ENCODE measurements at regions not wholly inside any gene's neighbourhood (a gene's known extent, or its start where the extent isn't known, plus 50 kb on each side); places are given as distances from the start of the nearest gene placed in this dataset.

GRCh38 chr2:239845968-239846367 lies 179.2 kb downstream of the NDUFA10 start:
- peaks cover 7% of the 10 kb centered on the region for H3K36me3 Mint-ChIP-seq
- peaks cover 4% of the 10 kb centered on the region for H3K27me3 ChIP-seq (ENCODE audit: control insufficient read depth, insufficient read depth, low read length)
- H3K9me3 Mint-ChIP-seq, result peaks cover 5 to 6% of the 10 kb centered on the region in 2 donors
- TF ChIP-seq, protein P1, sequence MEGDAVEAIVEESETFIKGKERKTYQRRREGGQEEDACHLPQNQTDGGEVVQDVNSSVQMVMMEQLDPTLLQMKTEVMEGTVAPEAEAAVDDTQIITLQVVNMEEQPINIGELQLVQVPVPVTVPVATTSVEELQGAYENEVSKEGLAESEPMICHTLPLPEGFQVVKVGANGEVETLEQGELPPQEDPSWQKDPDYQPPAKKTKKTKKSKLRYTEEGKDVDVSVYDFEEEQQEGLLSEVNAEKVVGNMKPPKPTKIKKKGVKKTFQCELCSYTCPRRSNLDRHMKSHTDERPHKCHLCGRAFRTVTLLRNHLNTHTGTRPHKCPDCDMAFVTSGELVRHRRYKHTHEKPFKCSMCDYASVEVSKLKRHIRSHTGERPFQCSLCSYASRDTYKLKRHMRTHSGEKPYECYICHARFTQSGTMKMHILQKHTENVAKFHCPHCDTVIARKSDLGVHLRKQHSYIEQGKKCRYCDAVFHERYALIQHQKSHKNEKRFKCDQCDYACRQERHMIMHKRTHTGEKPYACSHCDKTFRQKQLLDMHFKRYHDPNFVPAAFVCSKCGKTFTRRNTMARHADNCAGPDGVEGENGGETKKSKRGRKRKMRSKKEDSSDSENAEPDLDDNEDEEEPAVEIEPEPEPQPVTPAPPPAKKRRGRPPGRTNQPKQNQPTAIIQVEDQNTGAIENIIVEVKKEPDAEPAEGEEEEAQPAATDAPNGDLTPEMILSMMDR (IDR thresholded peaks at IDR 0.05), result no peak
- H3K9me3 ChIP-seq (ENCODE audit: control insufficient read depth, insufficient read depth, low read length), result no peaks in the 10 kb centered on the region
- H3K27me3 Mint-ChIP-seq (ENCODE audit: low read depth in 2 of 2), result peaks cover 40 to 55% of the 10 kb centered on the region in 2 donors
- H3K4me1 ChIP-seq (ENCODE audit: control insufficient read depth, insufficient read depth, low read length), result peaks cover 6% of the 10 kb centered on the region
- no peaks in the 10 kb centered on the region for H3K36me3 ChIP-seq (ENCODE audit: control insufficient read depth, insufficient read depth, low read length)
- no peak overlapping the region for H3K4me3 Mint-ChIP-seq
- H3K4me1 Mint-ChIP-seq, result peaks cover 5 to 6% of the 10 kb centered on the region in 2 donors
- intact Hi-C loops (cut with micrococcal nuclease), result no loop called here
- no peak overlapping the region for H3K4me3 ChIP-seq (ENCODE audit: low read length)
- no peak for ATAC-seq
- no peak for DNase-seq
- H3K27ac Mint-ChIP-seq, result no peak overlapping the region
- no peak overlapping the region for H3K27ac ChIP-seq (ENCODE audit: low read length)

GRCh38 chr2:239839306-239839705 lies 185.8 kb downstream of the NDUFA10 start:
- no peaks in the 10 kb centered on the region for H3K9me3 ChIP-seq (ENCODE audit: control insufficient read depth, insufficient read depth, low read length)
- no peaks in the 10 kb centered on the region for H3K36me3 ChIP-seq (ENCODE audit: control insufficient read depth, insufficient read depth, low read length)
- no peak overlapping the region for H3K27ac ChIP-seq (ENCODE audit: low read length)
- WGBS (ENCODE audit: insufficient coverage), result 86% methylated on average over 5 of the region's 5 CpGs
- ATAC-seq (no peak), DNase-seq (peak in 1 of 2 donors; percentile 12)
- Mint-ChIP-seq H3K36me3 (no peaks in the 10 kb centered on the region), H3K27me3 (ENCODE audit: low read depth in 2 of 2) (peaks cover 23 to 33% of the 10 kb centered on the region in 2 donors), H3K9me3 (peaks cover 0 to 2% of the 10 kb centered on the region in 2 donors), H3K4me3 (no peak overlapping the region), H3K27ac (no peak overlapping the region), H3K4me1 (no peaks in the 10 kb centered on the region)
- H3K27me3 ChIP-seq (ENCODE audit: control insufficient read depth, insufficient read depth, low read length), result no peaks in the 10 kb centered on the region
- no peaks in the 10 kb centered on the region for H3K4me1 ChIP-seq (ENCODE audit: control insufficient read depth, insufficient read depth, low read length)
- intact Hi-C loops (cut with micrococcal nuclease), result no loop called here
- H3K4me3 ChIP-seq (ENCODE audit: low read length), result no peak overlapping the region
- TF ChIP-seq, protein P1 (IDR thresholded peaks at IDR 0.05), result no peak

GRCh38 chr2:239836021-239836765 lies 188.9 kb downstream of the NDUFA10 start:
- H3K36me3 ChIP-seq (ENCODE audit: control insufficient read depth, insufficient read depth, low read length), result no peaks in the 10 kb centered on the region
- intact Hi-C loops (cut with micrococcal nuclease), result no loop called here
- Mint-ChIP-seq H3K4me1 (no peaks in the 10 kb centered on the region), H3K9me3 (peaks cover 0 to 2% of the 10 kb centered on the region in 2 donors), H3K36me3 (no peaks in the 10 kb centered on the region), H3K27ac (no peak overlapping the region), H3K4me3 (no peak overlapping the region), H3K27me3 (ENCODE audit: low read depth in 2 of 2) (peaks cover 9 to 19% of the 10 kb centered on the region in 2 donors)
- no peak for ATAC-seq
- H3K27me3 ChIP-seq (ENCODE audit: control insufficient read depth, insufficient read depth, low read length), result no peaks in the 10 kb centered on the region
- peak in 1 of 2 donors; percentile 10 for DNase-seq
- H3K4me1 ChIP-seq (ENCODE audit: control insufficient read depth, insufficient read depth, low read length), result no peaks in the 10 kb centered on the region
- no peaks in the 10 kb centered on the region for H3K9me3 ChIP-seq (ENCODE audit: control insufficient read depth, insufficient read depth, low read length)
- no peak overlapping the region for H3K27ac ChIP-seq (ENCODE audit: low read length)
- no peak overlapping the region for H3K4me3 ChIP-seq (ENCODE audit: low read length)
- WGBS (ENCODE audit: insufficient coverage), result 92% methylated on average over 7 of the region's 7 CpGs
- TF ChIP-seq, protein P1 (IDR thresholded peaks at IDR 0.05), result no peak

GRCh38 chr2:239835056-239835455 lies 190.1 kb downstream of the NDUFA10 start:
- H3K27ac ChIP-seq (ENCODE audit: low read length), result no peak overlapping the region
- H3K4me3 ChIP-seq (ENCODE audit: low read length), result no peak overlapping the region
- DNase-seq, result no peak
- H3K4me1 ChIP-seq (ENCODE audit: control insufficient read depth, insufficient read depth, low read length), result no peaks in the 10 kb centered on the region
- Mint-ChIP-seq H3K9me3 (peaks cover 0 to 2% of the 10 kb centered on the region in 2 donors), H3K4me3 (no peak overlapping the region), H3K4me1 (no peaks in the 10 kb centered on the region), H3K27ac (no peak overlapping the region), H3K27me3 (ENCODE audit: low read depth in 2 of 2) (peaks cover 4 to 19% of the 10 kb centered on the region in 2 donors), H3K36me3 (no peaks in the 10 kb centered on the region)
- H3K9me3 ChIP-seq (ENCODE audit: control insufficient read depth, insufficient read depth, low read length), result no peaks in the 10 kb centered on the region
- intact Hi-C loops (cut with micrococcal nuclease), result no loop called here
- TF ChIP-seq, protein P1 (IDR thresholded peaks at IDR 0.05), result no peak
- H3K27me3 ChIP-seq (ENCODE audit: control insufficient read depth, insufficient read depth, low read length), result no peaks in the 10 kb centered on the region
- no peak for ATAC-seq
- WGBS (ENCODE audit: insufficient coverage), result 92% methylated on average over 5 of the region's 5 CpGs
- no peaks in the 10 kb centered on the region for H3K36me3 ChIP-seq (ENCODE audit: control insufficient read depth, insufficient read depth, low read length)
